ENCODE measurements at regions not wholly inside any gene's neighbourhood (a gene's known extent, or its start where the extent isn't known, plus 50 kb on each side); places are given as distances from the start of the nearest gene placed in this dataset.

DNA sequence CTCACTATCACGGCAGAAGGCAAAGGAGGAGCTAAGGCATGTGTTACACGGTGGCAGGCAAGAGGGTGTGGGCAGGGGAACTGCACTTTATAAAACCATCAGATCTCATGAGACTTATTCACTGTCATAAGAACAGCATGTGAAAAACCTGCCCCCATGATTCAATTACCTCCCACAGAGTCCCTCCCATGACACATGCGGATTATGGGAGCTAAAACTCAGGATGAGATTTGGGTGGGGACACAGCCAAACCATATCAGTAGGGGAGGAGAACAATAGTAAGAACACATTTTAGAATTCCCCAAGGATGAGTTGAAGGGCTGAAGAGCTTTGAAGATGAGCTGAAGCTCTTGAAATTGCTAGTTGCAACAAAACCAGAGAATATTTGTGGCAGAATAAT, 287.9 kb downstream of the SMARCA2 start:
- CTCF ChIA-PET: no interaction called here

DNA sequence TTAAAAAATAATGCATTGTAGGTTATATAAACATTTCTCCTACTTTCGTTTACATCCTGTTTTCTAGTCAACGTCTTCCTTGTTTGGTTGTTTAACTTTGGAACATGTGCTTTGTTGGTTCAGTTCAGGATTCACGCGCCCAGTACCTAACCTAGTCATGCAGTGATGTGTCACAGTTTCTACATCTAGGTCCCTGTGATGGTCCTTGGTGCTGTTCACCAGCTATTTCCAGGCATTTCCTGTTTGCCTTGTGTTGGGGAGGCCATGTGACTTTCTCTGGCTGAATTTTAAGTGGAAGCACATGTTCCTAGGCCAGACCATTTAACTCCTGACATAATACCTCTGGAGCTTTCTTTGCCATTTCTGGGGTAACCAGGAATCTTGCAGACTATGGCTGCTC, 292.3 kb downstream of the SMARCA2 start:
- CTCF ChIA-PET: no interaction called here
- POLR2A ChIA-PET: no interaction called here

More for the DNA sequence above, 287.9 kb downstream of the SMARCA2 start:
- POLR2A ChIA-PET: no interaction called here

DNA sequence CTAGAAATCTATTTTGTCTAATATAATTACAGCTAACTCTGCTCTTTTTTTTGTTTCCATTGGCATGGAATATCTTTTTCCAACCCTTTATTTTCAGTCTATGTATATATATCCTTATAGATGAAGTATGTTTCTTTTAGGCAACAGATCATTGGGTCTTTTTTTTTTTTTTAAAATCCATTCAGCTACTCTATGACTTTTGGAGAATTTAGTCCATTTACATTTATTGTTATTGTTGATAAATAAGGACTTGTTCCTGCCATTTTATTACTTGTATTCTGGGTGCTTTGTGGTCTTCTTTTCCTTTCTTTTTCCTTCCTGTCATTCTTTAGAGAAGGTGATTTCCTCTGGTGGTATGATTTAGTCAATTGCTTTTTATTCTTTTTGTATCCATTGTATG, 296.8 kb downstream of the SMARCA2 start:
- ChIA-PET CTCF (no interaction called here), POLR2A (no interaction called here)

DNA sequence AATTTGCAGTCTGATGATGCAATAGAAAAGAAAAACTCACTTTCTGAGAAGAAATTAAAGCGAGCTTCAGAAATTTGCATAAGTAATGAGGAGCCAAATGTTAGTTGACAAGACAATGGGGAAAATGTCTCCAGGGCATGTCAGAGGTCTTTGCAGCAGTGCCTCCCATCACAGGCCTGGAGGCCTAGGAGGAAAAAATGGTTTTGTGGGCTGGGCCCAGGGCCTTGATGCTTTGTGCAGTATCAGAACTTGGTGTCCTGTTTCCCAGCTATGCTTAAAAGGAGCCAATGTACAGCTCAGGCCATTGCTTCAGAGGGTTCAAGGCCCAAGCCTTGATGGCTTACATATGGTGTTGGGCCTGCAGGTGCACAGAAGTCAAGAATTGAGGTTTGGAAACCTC, 298.4 kb downstream of the SMARCA2 start:
- CTCF ChIA-PET: no interaction called here

DNA sequence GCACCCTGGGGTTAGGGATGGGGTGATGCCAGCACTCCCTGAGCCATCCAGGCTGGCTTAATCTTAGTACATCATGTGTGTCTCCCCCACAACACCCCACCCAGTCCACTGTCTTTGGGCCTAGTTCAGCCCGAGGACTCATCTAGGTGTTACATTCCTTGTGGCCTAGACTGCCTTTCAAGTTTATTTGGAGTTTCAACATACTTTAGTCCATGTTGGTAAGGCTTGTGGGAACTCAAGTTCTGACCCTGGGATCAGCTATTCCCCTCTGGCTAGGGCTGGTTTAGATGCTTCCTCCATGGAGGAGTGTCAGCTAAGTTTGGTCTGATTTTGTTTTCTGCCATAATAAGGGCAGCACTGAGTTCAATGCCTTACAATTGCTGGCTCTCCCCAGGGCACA, 302.4 kb downstream of the SMARCA2 start:
- POLR2A ChIA-PET: no interaction called here
- CTCF ChIA-PET: no interaction called here

More for the DNA sequence above, 298.4 kb downstream of the SMARCA2 start:
- POLR2A ChIA-PET: no interaction called here

DNA sequence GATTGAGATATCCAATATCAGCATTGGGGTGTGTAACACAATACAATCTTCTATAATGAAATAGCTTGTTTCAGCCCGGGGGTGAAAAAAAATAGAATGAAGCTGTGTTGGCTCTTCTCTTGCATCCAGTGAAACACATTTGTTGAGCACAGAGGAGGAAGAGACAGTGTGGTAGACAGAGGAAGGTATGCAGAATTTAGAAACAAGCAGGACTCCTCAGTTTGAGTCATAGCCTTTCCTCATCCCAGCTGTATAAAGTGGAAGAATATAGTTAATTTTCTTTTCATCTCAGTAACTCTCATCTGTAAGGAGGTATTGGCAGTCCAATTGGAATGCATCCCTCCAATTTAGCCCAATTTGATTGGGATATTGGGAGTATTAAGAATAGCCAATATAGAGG, 302.2 kb upstream of the VLDLR start:
- POLR2A ChIA-PET: no interaction called here
- CTCF ChIA-PET: no interaction called here

DNA sequence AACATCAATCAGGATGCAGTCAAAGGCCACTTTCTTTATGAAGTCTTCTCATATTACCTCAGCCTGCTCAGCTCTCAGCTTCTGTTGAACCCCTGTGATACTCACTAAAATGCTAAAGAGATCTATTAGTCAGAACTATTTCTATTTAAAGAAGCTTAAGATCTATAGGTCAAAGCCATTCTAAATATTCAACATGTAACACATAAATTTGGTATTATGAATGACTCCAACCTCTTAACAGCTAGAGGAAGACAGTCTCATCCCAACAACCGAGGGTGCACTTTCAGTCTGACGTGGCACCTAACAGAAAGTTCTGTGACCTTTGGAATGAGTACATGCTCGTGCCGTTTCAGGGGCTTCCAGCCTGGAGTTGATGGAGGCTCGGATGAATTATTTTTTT, 301.5 kb upstream of the VLDLR start:
- CTCF ChIA-PET: no interaction called here
- POLR2A ChIA-PET: no interaction called here

DNA sequence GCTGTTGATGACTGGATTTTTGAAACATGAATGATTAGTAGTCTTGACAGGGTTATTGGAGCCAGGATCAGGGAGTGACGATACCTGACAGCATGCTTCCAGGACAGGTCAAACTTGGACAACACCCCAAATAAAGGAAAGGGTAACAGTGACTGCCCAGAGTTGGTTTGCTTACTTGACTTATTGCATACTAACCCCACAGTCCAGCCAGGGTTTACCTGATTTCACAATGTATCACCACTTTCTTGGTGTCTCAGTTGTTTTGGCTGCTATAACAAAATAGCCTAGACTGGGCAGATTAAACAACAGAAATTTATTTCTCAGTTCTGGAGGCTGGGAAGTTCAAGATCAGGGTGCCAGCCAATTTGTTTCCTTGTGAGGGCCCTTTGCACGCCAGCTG, 301.0 kb upstream of the VLDLR start:
- POLR2A ChIA-PET: interaction anchor here (0.6 kb wide), 1 partner anchor 39 kb away, joined by 5 read pairs; no protein-coding TSS in a partner anchor
- CTCF ChIA-PET: no interaction called here

DNA sequence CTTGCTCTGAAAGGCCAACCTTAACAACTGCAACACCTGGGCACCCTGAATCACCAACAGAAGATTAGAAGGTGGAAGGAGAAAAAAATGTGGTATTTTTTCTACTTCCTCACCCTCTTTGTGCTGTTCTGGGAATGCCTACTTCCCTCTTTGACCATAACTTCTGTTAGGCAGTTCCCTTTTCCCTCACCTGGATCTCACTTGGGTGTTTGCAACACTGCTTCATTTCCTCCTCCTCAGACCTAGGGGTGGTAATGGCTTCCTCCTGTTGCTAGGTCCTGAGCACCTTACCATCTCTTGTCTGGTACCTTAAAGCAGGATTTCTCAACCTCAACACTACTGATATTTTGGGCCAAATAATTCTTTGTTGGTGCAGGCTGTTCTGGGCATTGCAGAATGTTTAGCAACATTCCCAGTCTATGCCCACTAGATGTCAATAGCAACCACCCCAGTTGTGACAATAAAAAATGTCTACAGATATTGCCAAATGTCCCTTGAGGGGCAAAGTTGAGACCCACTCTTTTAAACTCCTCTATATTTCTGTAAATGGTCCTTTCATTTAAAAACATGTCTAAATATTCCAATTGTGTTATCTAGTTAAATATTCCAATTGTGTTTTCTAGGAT, 300.0 kb upstream of the VLDLR start:
- ChIA-PET CTCF (no interaction called here), POLR2A (no interaction called here)

DNA sequence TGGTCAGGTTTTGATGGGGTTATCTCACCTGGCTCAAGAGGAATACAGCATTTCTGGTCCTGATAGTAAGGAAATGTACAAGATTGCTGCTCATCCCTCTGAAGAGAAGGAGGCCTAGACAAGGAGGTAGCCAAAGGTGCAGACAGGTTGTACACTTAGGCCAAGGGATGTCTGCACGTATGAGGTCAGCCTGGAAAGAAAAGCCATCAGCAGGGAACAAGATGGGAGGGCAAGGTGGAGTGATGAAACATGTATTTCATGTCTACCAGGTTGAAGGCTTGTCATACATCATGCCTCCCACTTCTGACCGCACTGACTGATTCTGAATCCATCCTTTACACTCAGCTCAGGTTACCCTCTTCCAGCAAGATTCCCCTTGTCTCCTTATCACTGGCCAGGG, 296.8 kb upstream of the VLDLR start:
- CTCF ChIA-PET: no interaction called here

DNA sequence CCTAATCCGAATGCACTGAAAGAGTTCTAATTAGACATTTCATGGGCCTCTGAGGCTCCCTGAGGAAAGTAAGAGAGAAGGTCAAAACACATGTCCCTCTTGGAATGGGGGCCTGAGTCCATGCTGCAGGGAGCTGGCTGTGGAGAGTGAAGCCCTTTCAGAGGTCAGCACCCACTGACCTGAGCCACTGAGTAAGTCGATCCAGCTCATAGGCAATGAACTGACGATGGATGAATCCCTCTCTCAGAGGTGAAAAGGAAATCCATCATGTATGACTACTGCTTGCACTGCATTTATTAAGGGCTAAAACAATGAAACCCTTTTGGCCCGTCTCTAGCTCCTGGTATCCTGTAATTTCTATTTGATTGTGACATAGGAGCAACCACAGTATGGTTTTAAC, 288.9 kb upstream of the VLDLR start:
- ChIA-PET POLR2A (no interaction called here), CTCF (no interaction called here)

More for the DNA sequence above, 296.8 kb upstream of the VLDLR start:
- POLR2A ChIA-PET: no interaction called here

DNA sequence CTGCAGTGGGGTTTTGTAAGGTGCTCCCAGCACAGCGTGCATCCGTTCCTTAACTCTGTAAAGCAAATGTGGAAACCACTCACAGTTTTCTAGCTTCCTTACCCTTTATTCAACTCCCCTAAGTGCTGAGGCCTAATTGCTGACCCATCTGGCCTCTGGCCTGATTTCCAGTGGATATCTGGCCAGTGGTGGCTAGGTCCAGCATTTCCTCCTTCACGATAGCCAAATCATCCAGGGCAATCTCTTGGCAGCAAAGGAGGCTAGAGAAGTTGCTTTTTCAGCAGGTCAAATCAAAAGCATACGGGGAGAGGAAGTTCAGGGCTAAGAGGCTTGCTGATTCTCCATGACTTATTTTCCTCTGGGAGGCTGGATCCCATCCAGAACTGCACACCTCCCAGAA, 286.3 kb upstream of the VLDLR start:
- POLR2A ChIA-PET: no interaction called here
- CTCF ChIA-PET: no interaction called here

DNA sequence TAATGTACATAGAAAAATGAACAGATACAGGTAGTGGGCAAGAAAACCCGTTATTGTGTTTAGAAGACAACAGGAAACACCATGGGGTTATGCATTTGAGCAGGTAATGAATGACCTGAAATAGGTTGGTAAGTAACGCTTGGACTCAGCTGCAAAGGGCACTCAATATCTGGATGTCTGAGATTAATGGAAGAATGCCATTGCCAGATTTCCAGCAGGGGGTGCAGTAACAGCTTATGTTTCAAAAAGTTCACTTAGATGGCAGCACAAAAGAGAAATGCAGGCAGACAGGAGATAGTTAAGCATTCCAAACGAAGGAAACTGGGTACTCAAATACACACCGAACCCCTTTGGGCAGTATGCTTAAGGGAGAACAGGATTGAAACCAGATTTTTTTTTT, 285.5 kb upstream of the VLDLR start:
- ChIA-PET POLR2A (no interaction called here), CTCF (no interaction called here)

DNA sequence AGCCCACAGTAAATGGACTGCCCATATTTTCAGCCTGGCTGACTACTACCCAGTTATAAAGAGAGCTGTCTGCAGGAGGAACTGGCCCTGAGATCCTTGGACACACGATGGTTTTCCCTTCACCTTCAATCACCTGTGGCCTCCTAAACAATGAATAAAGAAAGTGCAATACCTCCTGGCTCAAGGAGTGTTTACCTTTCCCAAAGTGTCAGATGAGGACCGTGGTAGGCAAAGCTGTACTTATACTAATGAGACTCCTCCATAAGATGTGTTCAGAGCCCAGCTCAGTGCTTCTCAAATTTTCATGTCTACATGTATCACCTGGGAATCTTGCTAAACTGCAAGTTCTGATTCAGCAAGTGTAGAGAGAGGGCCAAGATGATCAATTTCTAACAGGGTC, 284.5 kb upstream of the VLDLR start:
- ChIA-PET CTCF (no interaction called here), POLR2A (no interaction called here)

DNA sequence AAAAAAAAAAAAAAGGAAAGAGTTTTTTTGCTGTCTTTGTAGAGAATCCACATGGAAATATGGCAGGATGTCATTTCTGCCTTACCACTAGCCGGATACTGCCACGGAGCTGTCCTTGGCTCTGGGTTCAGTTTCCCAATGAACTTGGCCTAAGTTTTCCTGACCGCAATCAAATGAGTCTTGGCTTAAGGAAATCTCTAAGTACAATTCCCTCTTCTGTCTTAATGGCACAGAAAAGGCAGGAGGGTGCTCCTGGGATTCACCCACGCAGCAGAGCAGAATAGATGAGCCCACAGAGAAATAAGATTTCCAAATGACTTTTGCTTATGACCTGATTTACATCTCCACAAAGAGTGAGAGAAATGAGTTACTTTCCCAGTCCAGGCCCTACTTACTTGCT, 284.0 kb upstream of the VLDLR start:
- CTCF ChIA-PET: no interaction called here
- POLR2A ChIA-PET: no interaction called here

DNA sequence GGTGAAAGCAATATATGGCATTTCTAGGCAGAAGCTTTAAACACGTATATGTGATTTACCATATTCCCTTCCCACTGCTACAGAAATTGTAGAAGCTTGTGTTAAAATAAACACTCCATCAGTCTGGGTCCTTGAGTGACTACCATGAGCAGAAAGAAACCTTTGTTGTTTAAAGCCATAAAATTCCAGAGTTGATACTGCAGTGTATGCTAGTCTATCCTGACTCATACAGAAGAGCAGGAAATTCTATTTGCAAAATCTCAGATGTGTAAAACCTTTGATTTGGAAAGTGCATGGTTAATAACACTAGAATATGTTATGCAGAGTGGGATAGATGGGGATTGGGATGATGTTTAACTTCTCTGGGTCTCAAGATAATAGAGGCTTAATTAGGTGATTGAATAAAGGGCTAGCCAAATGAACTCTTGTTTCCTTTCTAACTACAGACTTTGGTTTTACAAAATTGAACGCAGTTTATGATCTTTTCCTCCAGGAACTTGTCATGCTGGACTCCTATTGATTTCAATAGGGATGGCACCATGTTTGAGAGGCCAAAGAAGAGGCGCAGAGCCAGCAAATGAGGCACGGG, 282.7 kb upstream of the VLDLR start:
- ChIA-PET CTCF (no interaction called here), POLR2A (no interaction called here)

DNA sequence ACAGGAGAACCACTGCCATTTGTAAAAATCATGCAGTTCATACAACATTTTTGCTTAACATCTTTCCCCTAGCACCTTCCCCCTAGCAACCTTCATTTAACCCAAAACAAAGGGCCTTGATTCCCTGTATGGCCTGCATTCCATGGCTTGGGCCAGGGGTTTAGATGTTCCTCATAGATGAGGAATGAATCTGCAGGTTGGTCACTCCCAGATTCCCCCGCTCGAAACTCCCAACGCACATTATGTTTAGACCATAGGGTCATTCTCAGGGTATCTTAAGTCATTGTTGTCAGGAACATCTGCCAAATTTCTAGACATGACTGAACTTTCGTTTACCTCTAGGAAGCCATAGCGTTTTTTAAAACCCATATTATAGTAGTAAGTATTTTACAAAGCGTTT, 282.2 kb upstream of the VLDLR start:
- ChIA-PET POLR2A (no interaction called here), CTCF (no interaction called here)

DNA sequence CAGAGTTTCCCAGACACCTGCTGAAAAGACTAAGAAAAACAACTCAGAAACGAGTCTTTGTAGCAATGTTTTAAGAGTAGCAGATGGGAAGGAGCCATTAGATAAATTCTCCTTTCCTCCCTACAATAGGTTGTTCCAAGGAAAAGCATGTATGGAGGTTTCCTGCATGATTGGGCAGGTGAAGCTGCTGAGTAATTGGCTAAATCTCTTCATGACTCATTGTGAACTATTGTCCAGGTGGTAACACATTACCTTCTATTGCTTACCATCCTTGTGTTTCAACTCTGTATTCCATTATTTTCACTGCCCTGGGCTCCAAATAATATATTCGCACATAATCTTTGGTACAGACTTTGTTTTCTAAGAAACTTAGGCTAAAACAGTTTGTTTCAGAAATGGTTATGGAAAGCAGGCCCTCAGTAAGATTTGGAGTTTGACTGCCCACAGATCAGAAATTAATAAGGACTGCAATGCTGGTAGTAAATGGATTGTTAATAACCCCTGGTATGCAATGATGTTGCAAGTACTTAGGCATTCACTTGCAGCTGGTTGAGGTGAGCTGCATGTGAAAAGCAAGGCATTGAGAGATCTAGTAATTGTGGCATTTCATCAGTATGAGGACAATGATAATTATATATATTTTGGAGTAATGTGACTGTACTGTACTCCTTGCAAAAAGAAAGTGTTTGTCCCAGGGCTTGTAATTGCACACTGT, 281.4 kb upstream of the VLDLR start:
- ChIA-PET CTCF (no interaction called here), POLR2A (no interaction called here)

DNA sequence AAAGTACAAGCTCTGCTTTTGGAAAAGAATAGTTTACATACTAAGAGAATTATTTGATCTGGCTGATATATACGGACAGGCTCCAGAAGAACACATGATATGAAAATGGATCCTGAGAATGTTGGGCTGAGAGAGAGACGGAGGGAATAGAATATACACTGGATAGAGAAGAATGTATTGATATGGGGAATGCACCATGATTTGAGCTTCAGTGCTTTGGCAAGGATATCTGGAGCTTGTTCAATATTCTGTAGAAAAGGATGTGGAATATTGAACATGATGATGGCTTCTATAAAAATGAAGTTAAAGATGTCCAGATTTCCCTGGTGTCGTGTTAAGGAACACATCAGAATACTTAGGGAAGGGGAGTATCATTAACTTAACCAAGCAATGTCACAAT, 280.5 kb upstream of the VLDLR start:
- ChIA-PET CTCF (no interaction called here), POLR2A (no interaction called here)

DNA sequence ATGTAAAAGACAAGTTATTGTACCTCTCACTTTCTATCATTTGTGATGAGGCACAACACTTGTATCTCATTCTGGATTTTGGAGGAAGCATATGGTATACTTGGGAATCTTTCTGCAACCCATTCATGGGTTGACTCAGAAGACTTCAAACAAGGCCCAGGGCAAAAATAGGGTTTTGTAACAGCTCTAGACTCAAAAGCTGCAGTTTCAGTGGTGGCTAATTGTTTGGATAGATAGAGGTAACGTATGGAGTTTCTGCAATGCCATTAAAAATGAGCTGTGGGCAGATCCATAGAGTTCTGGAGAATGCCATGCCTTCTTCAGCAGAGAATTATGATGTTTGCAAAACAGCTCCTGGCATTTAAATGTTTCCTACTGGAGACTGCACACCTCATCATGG, 279.6 kb upstream of the VLDLR start:
- ChIA-PET POLR2A (no interaction called here), CTCF (interaction anchor here (0.5 kb wide), 1 partner anchor 152 kb away, joined by 3 read pairs; no protein-coding TSS in a partner anchor)

DNA sequence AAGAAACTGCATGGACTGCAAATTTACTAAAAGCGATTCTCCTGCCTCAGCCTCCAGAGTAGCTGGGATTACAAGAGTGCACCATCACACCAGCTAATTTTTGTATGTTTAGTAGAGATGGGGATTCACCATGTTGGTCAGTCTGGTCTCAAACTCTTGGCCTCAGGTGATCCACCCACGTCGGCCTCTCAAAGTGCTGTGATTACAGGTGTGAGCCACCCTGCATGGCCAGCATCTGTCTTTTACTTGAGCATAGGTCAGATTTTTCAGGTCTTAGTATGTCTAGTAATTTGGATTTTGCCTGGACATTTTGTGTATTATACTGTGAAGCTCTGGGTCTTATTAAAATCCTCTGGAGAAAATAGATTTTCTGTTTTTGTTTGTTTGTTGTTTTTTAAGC, 277.8 kb upstream of the VLDLR start:
- CTCF ChIA-PET: no interaction called here

DNA sequence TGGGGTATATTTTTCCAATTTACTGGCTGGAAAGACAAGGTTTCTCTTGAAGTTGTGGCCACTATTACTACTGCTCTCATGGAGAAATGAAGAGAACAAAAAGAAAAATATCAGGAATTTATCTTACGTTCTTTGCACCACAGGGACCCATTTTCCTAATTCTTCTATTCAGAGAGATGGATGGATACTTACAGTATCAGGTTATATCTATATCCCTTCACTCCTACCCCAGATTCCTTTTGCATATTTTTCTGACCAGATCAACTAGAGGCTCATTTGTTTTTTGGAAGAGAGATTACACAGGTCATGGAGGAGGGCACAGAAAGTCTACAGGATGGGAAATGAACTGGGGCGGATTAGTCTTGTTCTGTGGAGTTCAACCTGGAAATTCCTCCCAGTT, 277.2 kb upstream of the VLDLR start:
- ChIA-PET POLR2A (no interaction called here), CTCF (no interaction called here)

More for the DNA sequence above, 277.8 kb upstream of the VLDLR start:
- POLR2A ChIA-PET: no interaction called here

Data from activated CD8-positive, alpha-beta memory T cell treated with anti-CD3 and anti-CD28 coated beads for 36 hours (primary cell).